Astrocyte (in vitro differentiated cells and primary cell): ENCODE measurements at regions not wholly inside any gene's neighbourhood (a gene's known extent, or its start where the extent isn't known, plus 50 kb on each side); places are given as distances from the start of the nearest gene placed in this dataset.

Source experiments
- DNase-seq: peaks from one replicate; pipeline ENCODE4 v3.0.0-alpha.2; 2010; ENCODE audit warnings: low read depth
- FAIRE-seq: peaks from 2 replicates; lab custom pipeline; 2011; peaks lifted over from hg19 to GRCh38; lab: Jason Lieb, UNC
- H2AFZ ChIP-seq: 2 replicates; pipeline ENCODE4 v1.6.0; 2012; ENCODE audit warnings: low read depth, low read length, inconsistent platforms
- H3K27ac ChIP-seq: 2 replicates; pipeline ENCODE4 v1.5.1; 2011; ENCODE audit warnings: low read depth, low read length, inconsistent platforms
- H3K27me3 ChIP-seq: 2 replicates; pipeline ENCODE4 v1.6.0; 2011; ENCODE audit warnings: low read length, inconsistent platforms; ENCODE audit not compliant: insufficient read depth
- H3K36me3 ChIP-seq: 2 replicates; pipeline ENCODE4 v1.5.1; 2011; ENCODE audit warnings: low read length, inconsistent platforms; ENCODE audit not compliant: insufficient read depth
- H3K4me1 ChIP-seq: 2 replicates; pipeline ENCODE4 v1.5.1; 2011; ENCODE audit warnings: low read length, inconsistent platforms; ENCODE audit not compliant: insufficient read depth
- H3K4me2 ChIP-seq: 2 replicates; pipeline ENCODE4 v1.6.0; 2012; ENCODE audit warnings: low read length, inconsistent platforms
- H3K4me3 ChIP-seq: 2 replicates; pipeline ENCODE4 v1.5.1; 2011; ENCODE audit warnings: low read depth, mild to moderate bottlenecking, low read length, inconsistent platforms; ENCODE audit not compliant: insufficient read depth
- H3K79me2 ChIP-seq: 2 replicates; pipeline ENCODE4 v1.6.0; 2012; ENCODE audit warnings: mild to moderate bottlenecking, low read length, inconsistent platforms; ENCODE audit not compliant: insufficient read depth
- H3K9ac ChIP-seq: 2 replicates; pipeline ENCODE4 v1.6.0; 2012; ENCODE audit warnings: mild to moderate bottlenecking, low read length, inconsistent platforms
- H3K9me3 ChIP-seq: 2 replicates; pipeline ENCODE4 v1.5.1; 2012; ENCODE audit warnings: low read depth, mild to moderate bottlenecking, low read length, inconsistent platforms; ENCODE audit not compliant: insufficient read depth
- H4K20me1 ChIP-seq: 2 replicates; pipeline ENCODE4 v1.6.0; 2012; ENCODE audit warnings: low read length, inconsistent platforms; ENCODE audit not compliant: insufficient read depth
- H3K27ac Mint-ChIP-seq: one replicate; pipeline ENCODE4 v1.8.0; 2021; ENCODE audit warnings: mild to moderate bottlenecking, mixed read lengths; ENCODE audit not compliant: unreplicated experiment
- H3K27me3 Mint-ChIP-seq: one replicate; pipeline ENCODE4 v1.8.0; 2021; ENCODE audit warnings: low read depth, mixed read lengths; ENCODE audit not compliant: unreplicated experiment
- H3K36me3 Mint-ChIP-seq: one replicate; pipeline ENCODE4 v1.8.0; 2021; ENCODE audit warnings: low read depth, mixed read lengths; ENCODE audit not compliant: unreplicated experiment
- H3K4me1 Mint-ChIP-seq: one replicate; pipeline ENCODE4 v1.8.0; 2021; ENCODE audit warnings: low read depth, mixed read lengths; ENCODE audit not compliant: unreplicated experiment
- H3K4me3 Mint-ChIP-seq: one replicate; pipeline ENCODE4 v1.8.0; 2021; ENCODE audit warnings: mild to moderate bottlenecking, moderate library complexity, mixed read lengths; ENCODE audit not compliant: unreplicated experiment
- H3K9me3 Mint-ChIP-seq: one replicate; pipeline ENCODE4 v1.8.0; 2021; ENCODE audit warnings: mild to moderate bottlenecking, mixed read lengths; ENCODE audit not compliant: unreplicated experiment
- EZH2 ChIP-seq: IDR thresholded peaks from 2 replicates; pipeline ENCODE4 v1.6.1; 2012; ENCODE audit warnings: mild to moderate bottlenecking, low read length, inconsistent platforms; ENCODE audit not compliant: insufficient read depth
- TF ChIP-seq, protein P1 (sequence below): IDR thresholded peaks from 2 replicates; pipeline ENCODE4 v1.5.1; 2011; ENCODE audit warnings: low read depth, mild to moderate bottlenecking, inconsistent platforms, low read length, moderate library complexity; ENCODE audit not compliant: insufficient read depth

DNA sequence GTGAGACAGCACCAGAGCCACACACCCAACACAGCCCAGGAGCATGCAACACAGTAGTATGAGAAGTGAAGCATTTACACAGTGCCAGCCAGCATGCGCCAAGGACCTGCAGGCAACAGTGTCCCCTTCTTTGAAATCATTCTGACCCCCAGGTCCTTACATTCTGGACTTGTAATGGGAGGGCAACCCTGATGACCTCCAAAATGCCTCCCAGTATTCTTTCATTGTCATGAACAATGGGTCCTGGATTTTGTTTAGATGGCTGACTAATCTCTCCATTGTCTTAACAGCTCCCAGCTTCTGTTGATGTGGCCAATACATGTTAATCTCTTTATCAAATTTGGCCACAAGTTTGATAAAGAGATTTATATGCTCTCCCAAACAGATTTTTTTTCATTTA lies 417.1 kb downstream of the DMRTA1 start:
- no peak overlapping the region for H2AFZ ChIP-seq
- H3K27me3 ChIP-seq = no peaks in the 10 kb centered on the region
- H3K9me3 ChIP-seq = no peaks in the 10 kb centered on the region
- no peaks in the 10 kb centered on the region for H4K20me1 ChIP-seq
- no peaks in the 10 kb centered on the region for H3K36me3 Mint-ChIP-seq
- DNase-seq = no peak
- no peak for TF ChIP-seq EZH2
- TF ChIP-seq, protein P1, sequence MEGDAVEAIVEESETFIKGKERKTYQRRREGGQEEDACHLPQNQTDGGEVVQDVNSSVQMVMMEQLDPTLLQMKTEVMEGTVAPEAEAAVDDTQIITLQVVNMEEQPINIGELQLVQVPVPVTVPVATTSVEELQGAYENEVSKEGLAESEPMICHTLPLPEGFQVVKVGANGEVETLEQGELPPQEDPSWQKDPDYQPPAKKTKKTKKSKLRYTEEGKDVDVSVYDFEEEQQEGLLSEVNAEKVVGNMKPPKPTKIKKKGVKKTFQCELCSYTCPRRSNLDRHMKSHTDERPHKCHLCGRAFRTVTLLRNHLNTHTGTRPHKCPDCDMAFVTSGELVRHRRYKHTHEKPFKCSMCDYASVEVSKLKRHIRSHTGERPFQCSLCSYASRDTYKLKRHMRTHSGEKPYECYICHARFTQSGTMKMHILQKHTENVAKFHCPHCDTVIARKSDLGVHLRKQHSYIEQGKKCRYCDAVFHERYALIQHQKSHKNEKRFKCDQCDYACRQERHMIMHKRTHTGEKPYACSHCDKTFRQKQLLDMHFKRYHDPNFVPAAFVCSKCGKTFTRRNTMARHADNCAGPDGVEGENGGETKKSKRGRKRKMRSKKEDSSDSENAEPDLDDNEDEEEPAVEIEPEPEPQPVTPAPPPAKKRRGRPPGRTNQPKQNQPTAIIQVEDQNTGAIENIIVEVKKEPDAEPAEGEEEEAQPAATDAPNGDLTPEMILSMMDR = no peak
- H3K27ac ChIP-seq = no peak overlapping the region
- H3K79me2 ChIP-seq = no peaks in the 10 kb centered on the region
- no peak overlapping the region for H3K4me3 ChIP-seq
- no peaks in the 10 kb centered on the region for H3K27me3 Mint-ChIP-seq
- no peaks in the 10 kb centered on the region for H3K4me1 ChIP-seq
- no peak overlapping the region for H3K4me3 Mint-ChIP-seq
- H3K4me2 ChIP-seq = no peak overlapping the region
- no peaks in the 10 kb centered on the region for H3K4me1 Mint-ChIP-seq
- H3K9ac ChIP-seq = no peak overlapping the region
- no peaks in the 10 kb centered on the region for H3K9me3 Mint-ChIP-seq
- no peak for FAIRE-seq
- no peaks in the 10 kb centered on the region for H3K36me3 ChIP-seq
- H3K27ac Mint-ChIP-seq = no peak overlapping the region

DNA sequence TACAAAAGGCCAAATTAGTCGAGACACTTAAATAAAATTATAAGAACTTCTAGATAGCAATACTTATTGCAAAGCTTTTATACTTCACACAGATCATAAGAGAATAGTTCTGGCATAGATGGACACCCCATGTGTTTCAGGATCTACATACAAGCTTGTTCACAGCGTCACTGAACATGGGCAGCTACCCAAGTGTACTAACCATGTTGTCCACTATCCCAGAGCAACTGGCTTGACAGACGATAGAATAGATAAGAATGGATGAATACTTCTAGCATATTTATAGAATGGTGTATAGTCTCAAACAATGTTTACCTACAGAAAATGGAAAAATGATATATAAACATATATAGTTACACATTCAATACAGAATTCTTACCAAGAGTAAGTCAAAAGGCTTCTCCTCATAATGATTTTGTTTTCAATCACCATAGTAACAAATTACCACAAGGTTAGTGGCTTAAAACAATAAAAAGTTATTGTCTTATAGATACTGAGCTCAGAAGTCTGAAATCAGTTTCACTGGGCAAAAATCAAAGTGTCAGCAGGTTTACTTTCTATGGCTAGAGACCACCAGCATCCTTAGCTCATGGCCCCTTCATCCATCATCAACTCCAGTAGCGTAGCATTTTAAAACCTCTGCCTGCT lies 446.7 kb downstream of the DMRTA1 start:
- H3K9ac ChIP-seq = no peak overlapping the region
- no peak for DNase-seq
- Mint-ChIP-seq H3K9me3 (no peaks in the 10 kb centered on the region), H3K27me3 (no peaks in the 10 kb centered on the region), H3K27ac (no peak overlapping the region), H3K36me3 (no peaks in the 10 kb centered on the region), H3K4me3 (no peak overlapping the region), H3K4me1 (no peaks in the 10 kb centered on the region)
- no peak for FAIRE-seq
- H3K79me2 ChIP-seq = no peaks in the 10 kb centered on the region
- no peak for TF ChIP-seq EZH2
- TF ChIP-seq, protein P1 = no peak
- no peaks in the 10 kb centered on the region for H3K27me3 ChIP-seq
- H3K36me3 ChIP-seq = no peaks in the 10 kb centered on the region
- no peak overlapping the region for H2AFZ ChIP-seq
- H3K4me2 ChIP-seq = no peak overlapping the region
- no peaks in the 10 kb centered on the region for H4K20me1 ChIP-seq
- no peaks in the 10 kb centered on the region for H3K9me3 ChIP-seq
- no peak overlapping the region for H3K27ac ChIP-seq
- H3K4me1 ChIP-seq = no peaks in the 10 kb centered on the region
- H3K4me3 ChIP-seq = no peak overlapping the region

DNA sequence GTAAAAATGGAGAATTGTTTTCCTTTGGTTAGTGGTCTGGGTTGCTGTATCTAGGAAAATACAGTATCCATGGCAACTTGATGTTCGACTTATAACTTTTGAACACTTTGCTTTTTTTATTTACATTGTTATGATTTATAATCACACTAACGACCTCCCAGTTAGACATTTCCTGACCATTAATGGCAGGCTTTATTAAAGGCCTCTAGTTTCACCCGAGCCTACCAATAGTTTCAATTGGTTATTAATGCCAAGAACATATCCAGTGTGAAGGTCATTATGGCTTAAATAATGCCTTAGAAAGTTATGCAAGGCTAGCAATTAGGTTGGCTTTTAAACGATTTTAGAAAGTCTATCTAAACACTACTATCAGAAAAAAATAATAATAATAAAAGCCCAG lies 452.0 kb downstream of the DMRTA1 start:
- no peaks in the 10 kb centered on the region for H3K27me3 ChIP-seq
- no peak overlapping the region for H3K4me3 Mint-ChIP-seq
- H3K27me3 Mint-ChIP-seq = no peaks in the 10 kb centered on the region
- H3K36me3 Mint-ChIP-seq = no peaks in the 10 kb centered on the region
- no peak overlapping the region for H3K4me3 ChIP-seq
- no peak for DNase-seq
- H3K9ac ChIP-seq = no peak overlapping the region
- no peaks in the 10 kb centered on the region for H3K4me1 Mint-ChIP-seq
- no peak overlapping the region for H2AFZ ChIP-seq
- H3K36me3 ChIP-seq = no peaks in the 10 kb centered on the region
- no peaks in the 10 kb centered on the region for H3K4me1 ChIP-seq
- FAIRE-seq = no peak
- H3K9me3 ChIP-seq = no peaks in the 10 kb centered on the region
- H3K79me2 ChIP-seq = no peaks in the 10 kb centered on the region
- no peak for TF ChIP-seq EZH2
- TF ChIP-seq, protein P1 = no peak
- no peaks in the 10 kb centered on the region for H4K20me1 ChIP-seq
- no peak overlapping the region for H3K4me2 ChIP-seq
- no peak overlapping the region for H3K27ac Mint-ChIP-seq
- H3K27ac ChIP-seq = no peak overlapping the region
- H3K9me3 Mint-ChIP-seq = no peaks in the 10 kb centered on the region
